GM10266 (cell line): ENCODE measurements at regions not wholly inside any gene's neighbourhood (a gene's known extent, or its start where the extent isn't known, plus 50 kb on each side); places are given as distances from the start of the nearest gene placed in this dataset.

ENCODE experiments used
- DNase-seq: peaks from one replicate; pipeline ENCODE4 v3.0.0; 2012; ENCODE audit errors: extremely low spot score
- TF ChIP-seq, protein P1 (sequence below): IDR thresholded peaks from 2 replicates; pipeline ENCODE4 v1.5.1; 2012; ENCODE audit warnings: mild to moderate bottlenecking, low read depth; ENCODE audit not compliant: control insufficient read depth, insufficient read depth; ENCODE audit errors: missing control alignments

DNA sequence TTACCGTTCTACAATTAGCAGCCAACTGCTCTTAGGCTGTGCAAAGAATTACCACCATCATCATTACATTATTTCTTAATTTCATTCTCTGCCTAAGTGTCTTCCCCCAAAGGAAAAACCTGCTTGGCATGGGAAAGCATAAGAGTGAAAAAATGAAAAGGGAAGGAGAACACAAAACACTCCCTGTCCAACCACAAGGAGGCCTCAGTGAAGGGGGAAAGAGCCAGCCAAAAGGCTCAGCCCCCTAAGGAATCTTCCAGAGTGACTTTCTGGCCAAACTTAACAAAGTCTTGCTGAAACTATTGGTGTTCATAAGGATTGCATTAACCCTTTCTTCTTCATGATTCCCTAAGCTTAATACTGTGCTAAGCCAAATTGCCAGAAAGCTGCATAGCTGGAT, 287.4 kb downstream of the SMARCA1 start:
- TF ChIP-seq, protein P1, sequence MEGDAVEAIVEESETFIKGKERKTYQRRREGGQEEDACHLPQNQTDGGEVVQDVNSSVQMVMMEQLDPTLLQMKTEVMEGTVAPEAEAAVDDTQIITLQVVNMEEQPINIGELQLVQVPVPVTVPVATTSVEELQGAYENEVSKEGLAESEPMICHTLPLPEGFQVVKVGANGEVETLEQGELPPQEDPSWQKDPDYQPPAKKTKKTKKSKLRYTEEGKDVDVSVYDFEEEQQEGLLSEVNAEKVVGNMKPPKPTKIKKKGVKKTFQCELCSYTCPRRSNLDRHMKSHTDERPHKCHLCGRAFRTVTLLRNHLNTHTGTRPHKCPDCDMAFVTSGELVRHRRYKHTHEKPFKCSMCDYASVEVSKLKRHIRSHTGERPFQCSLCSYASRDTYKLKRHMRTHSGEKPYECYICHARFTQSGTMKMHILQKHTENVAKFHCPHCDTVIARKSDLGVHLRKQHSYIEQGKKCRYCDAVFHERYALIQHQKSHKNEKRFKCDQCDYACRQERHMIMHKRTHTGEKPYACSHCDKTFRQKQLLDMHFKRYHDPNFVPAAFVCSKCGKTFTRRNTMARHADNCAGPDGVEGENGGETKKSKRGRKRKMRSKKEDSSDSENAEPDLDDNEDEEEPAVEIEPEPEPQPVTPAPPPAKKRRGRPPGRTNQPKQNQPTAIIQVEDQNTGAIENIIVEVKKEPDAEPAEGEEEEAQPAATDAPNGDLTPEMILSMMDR, result no peak
- no peak for DNase-seq

DNA sequence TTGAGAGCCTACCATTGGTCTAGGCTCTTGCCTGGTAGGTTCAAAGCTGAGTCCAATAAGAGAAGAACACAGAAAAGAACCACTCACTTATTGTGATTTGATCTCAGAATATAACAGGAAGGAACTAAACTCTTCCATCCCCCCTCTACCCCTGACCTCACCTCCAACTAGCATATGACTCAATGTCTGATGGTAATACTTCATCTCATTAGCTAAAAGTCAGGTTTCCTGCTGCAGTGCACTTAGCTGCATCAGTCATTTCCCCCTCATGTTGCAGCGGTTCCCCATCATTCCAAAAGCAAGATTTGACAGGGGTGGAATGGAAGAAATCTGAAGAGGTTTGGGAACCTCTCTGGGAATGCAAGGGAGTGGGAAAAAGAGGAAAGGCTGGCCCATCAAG, 289.5 kb downstream of the SMARCA1 start:
- no peak for DNase-seq
- TF ChIP-seq, protein P1, result no peak

DNA sequence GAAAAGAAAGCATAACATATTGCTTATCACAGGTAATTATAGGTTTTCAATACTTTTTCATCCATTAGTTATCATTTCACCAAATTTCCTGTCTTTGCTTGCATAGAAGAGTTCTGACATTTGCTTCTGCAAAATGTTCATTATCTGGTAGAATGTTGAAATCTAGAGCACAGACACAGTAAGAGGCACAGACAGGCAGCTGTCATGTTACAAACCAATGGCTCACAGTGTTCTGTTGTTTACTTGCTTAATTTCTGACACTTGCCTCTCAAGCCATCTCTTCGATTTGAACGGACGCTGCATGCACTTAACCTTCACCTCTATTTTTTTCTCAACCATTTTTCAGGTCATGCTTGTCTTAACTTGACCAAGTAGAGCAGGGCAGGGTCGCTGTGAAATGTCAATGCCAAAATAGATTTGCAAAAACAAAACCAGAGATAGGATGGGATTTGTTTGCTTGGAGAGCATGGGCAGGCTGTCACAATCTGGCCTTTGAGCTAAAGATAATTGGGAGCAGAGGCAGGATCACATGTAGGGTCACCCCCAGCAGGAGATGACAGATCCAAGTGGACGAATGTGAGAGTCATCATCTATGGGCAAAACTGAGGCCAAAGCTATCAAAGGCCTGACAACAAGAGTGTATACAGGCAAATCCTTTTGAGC, 292.3 kb downstream of the SMARCA1 start:
- no peak for DNase-seq
- TF ChIP-seq, protein P1, result no peak

DNA sequence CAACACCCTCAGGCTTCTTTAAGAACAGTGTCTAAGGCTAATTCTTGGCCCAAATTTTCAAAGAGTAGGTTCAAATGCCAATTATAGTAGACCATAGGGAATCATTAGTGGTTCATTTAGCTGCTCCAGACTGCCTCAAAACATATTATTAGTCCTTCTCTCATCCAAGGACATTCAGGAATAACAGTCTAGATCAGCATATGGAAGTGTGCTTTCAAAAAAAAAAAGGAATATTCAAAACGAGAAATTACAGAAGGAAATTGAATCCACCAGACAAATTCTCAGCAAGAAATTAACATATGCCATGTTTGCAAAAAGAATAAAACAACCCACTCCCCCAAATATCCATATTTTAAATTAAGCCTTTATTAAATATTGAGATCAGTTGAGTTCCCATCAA, 293.1 kb downstream of the SMARCA1 start:
- TF ChIP-seq, protein P1, result no peak
- DNase-seq, result no peak

DNA sequence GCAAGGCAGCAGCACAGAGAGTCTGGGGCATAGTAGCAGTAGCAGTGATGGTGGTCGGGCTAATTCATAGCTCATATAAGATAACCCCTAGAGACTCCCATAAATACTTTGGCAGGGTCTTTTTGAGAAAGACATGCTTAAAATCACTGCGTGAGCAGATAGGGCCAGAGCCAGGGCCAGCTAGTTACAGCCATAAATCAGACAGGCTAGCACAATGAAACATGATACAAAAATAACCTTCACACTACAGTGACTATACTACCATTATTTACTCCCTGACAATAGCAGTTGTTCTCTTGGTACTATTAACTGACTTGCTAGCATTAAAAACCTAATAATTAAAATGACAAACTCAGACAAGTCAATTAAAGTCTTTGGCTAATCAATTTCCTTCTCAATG, 295.9 kb downstream of the SMARCA1 start:
- TF ChIP-seq, protein P1, result no peak
- DNase-seq, result no peak

DNA sequence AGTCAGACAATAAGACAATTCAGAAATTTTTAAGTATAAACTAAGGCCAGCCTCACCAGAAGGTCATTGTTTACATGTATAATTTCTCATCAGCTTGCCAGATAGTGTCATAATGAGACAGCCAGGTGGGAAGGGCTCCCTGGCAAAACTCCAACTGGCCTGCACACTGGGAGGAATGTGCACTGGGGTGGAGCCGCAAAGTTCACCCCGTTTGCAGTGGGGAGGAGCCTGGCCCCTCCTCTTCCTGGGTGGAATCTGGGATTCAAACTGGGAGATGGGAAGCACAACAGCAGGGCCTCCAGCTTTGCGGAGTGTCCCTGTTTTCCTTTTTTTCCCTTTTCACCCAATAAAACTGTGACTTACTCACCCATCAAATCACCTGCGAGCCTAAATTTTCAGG, 329.9 kb downstream of the SMARCA1 start:
- no peak for DNase-seq
- TF ChIP-seq, protein P1, result no peak

DNA sequence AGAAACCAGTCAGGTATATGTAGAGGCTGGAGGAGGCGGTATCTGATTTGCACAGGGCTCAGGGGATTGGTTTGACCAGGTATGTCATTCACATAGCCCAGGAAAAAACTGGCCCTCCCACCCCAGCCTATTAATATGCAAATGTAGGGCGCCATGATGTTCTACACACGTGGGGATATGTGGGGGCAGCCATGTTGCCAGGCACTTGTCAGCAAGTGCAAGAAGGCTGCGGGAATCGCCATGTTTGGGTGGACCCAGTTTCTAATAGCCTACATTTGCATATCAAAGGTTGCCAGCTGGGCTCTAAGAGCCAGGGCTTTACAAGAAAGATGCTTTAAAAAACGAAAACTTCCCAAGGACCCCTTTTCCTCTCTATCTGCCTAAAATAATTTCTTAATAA, 335.1 kb downstream of the SMARCA1 start:
- TF ChIP-seq, protein P1, result no peak
- DNase-seq, result no peak
